CD14-positive monocyte (primary cell): ENCODE measurements at regions not wholly inside any gene's neighbourhood (a gene's known extent, or its start where the extent isn't known, plus 50 kb on each side); places are given as distances from the start of the nearest gene placed in this dataset.

ENCODE experiments used
- DNase-seq, 3 donors: peaks; one replicate each; pipeline ENCODE4 v3.0.0-alpha.2; 2011 to 2022
- H2AFZ ChIP-seq: 2 replicates; pipeline ENCODE4 v1.6.0; 2012; ENCODE audit warnings: mild to moderate bottlenecking, low read depth, low read length, inconsistent platforms; ENCODE audit not compliant: insufficient read depth, poor library complexity, severe bottlenecking
- H3K27ac ChIP-seq, 2 donors: 1 replicate in 1 of 2; 2 replicates in 1 of 2; pipeline ENCODE4 v1.5.1; 2012 to 2013; ENCODE audit warnings: low read length in 2 of 2, control low read depth in 1 of 2, inconsistent platforms in 1 of 2, low read depth in 1 of 2, mild to moderate bottlenecking in 1 of 2
- H3K27me3 ChIP-seq, 2 donors: one replicate each; pipeline versions ENCODE4 v1.6.0 to v1.6.1; 2011 to 2013; ENCODE audit warnings: low read length in 2 of 2; ENCODE audit not compliant: control insufficient read depth in 2 of 2, insufficient read depth in 2 of 2
- H3K36me3 ChIP-seq, 2 donors: replicated peaks in 1 of 2; 1 replicate in 1 of 2; 2 replicates in 1 of 2; pipeline versions ENCODE4 v1.5.1 to v1.6.1; 2012 to 2013; ENCODE audit warnings: low read length in 2 of 2, control low read depth in 1 of 2, inconsistent platforms in 1 of 2, mild to moderate bottlenecking in 1 of 2; ENCODE audit not compliant: insufficient read depth in 2 of 2, control insufficient read depth in 1 of 2
- H3K4me1 ChIP-seq, 2 donors: 1 replicate in 1 of 2; 2 replicates in 1 of 2; pipeline versions ENCODE4 v1.5.1 to v1.6.1; 2012 to 2013; ENCODE audit warnings: low read length in 2 of 2, control low read depth in 1 of 2, inconsistent platforms in 1 of 2, mild to moderate bottlenecking in 1 of 2, moderate library complexity in 1 of 2; ENCODE audit not compliant: insufficient read depth in 2 of 2, control insufficient read depth in 1 of 2
- H3K4me2 ChIP-seq: replicated peaks from 2 replicates; pipeline ENCODE3; 2012; ENCODE audit warnings: low read length, moderate library complexity, mild to moderate bottlenecking; ENCODE audit not compliant: poor library complexity, severe bottlenecking; ENCODE audit errors: extremely low read depth
- H3K4me3 ChIP-seq, 3 experiments: fragments of 200-600 bp in 1 of 3; sonication (generic) in 1 of 3; replicated peaks in 1 of 3; 1 replicate in 2 of 3; 2 replicates in 1 of 3; pipeline ENCODE4 v1.5.1; 2011 to 2013; ENCODE audit warnings: low read length in 3 of 3, mild to moderate bottlenecking in 3 of 3, control low read depth in 2 of 3, low read depth in 2 of 3, inconsistent platforms in 1 of 3, moderate library complexity in 1 of 3
- H3K79me2 ChIP-seq: 2 replicates; pipeline ENCODE4 v1.6.0; 2012; ENCODE audit warnings: mild to moderate bottlenecking, control low read depth, inconsistent platforms, low read length, moderate library complexity; ENCODE audit not compliant: insufficient read depth
- H3K9ac ChIP-seq: 2 replicates; pipeline ENCODE4 v1.6.0; 2017; ENCODE audit warnings: low read length, mild to moderate bottlenecking; ENCODE audit not compliant: insufficient read depth, poor library complexity, severe bottlenecking
- H3K9me3 ChIP-seq, 2 donors: replicated peaks in 1 of 2; 1 replicate in 1 of 2; 2 replicates in 1 of 2; pipeline versions ENCODE4 v1.5.1 to v1.6.1; 2012 to 2013; ENCODE audit warnings: low read length in 2 of 2, control low read depth in 1 of 2; ENCODE audit not compliant: control insufficient read depth in 1 of 2, insufficient read depth in 1 of 2
- H4K20me1 ChIP-seq: 2 replicates; pipeline ENCODE4 v1.6.0; 2012; ENCODE audit warnings: mild to moderate bottlenecking, low read length, control low read depth, moderate library complexity; ENCODE audit not compliant: insufficient read depth
- H3K27ac Mint-ChIP-seq, 7 donors: one replicate each; pipeline ENCODE4 v1.8.0; 2020; ENCODE audit warnings: mild to moderate bottlenecking in 7 of 7, mixed read lengths in 7 of 7, moderate library complexity in 6 of 7, inconsistent platforms in 2 of 7
- H3K27me3 Mint-ChIP-seq, 3 donors: one replicate each; pipeline ENCODE4 v1.8.0; 2021 to 2022; ENCODE audit warnings: low read depth in 3 of 3, mild to moderate bottlenecking in 3 of 3, mixed read lengths in 3 of 3, moderate library complexity in 3 of 3, inconsistent platforms in 1 of 3
- H3K36me3 Mint-ChIP-seq, 2 donors: one replicate each; pipeline ENCODE4 v1.8.0; 2020; ENCODE audit warnings: mixed read lengths in 2 of 2, inconsistent platforms in 1 of 2, mild to moderate bottlenecking in 1 of 2
- H3K4me1 Mint-ChIP-seq: one replicate; pipeline ENCODE4 v1.8.0; 2020; ENCODE audit warnings: mild to moderate bottlenecking, mixed read lengths
- H3K4me3 Mint-ChIP-seq, 2 donors: one replicate each; pipeline ENCODE4 v1.8.0; 2020; ENCODE audit warnings: mild to moderate bottlenecking in 2 of 2, mixed read lengths in 2 of 2, moderate library complexity in 1 of 2
- H3K9me3 Mint-ChIP-seq, 7 donors: one replicate each; pipeline ENCODE4 v1.8.0; 2020 to 2022; ENCODE audit warnings: mixed read lengths in 7 of 7, mild to moderate bottlenecking in 6 of 7, moderate library complexity in 6 of 7, inconsistent platforms in 2 of 7
- CTCF ChIP-seq: fragments of 200-600 bp; IDR thresholded peaks from one replicate; pipeline ENCODE4 v1.8.0; 2022; ENCODE audit warnings: antibody characterized with exemption, mild to moderate bottlenecking
- WGBS: methylation state at CpG from one replicate; pipeline ENCODE4 v1.1.5; 2013; ENCODE audit warnings: missing lambda C conversion rate; ENCODE audit not compliant: insufficient coverage; 5-methylcytosine and 5-hydroxymethylcytosine counted together
- intact Hi-C, 2 donors: fragments of 100-400 bp; cut with micrococcal nuclease; formaldehyde crosslinking; loops; one replicate each; pipeline versions ENCODE4 v1.15.0 to v1.15.1; 2023

- Mint-ChIP-seq H3K27me3 (no peaks in the 10 kb centered on the region), H3K4me3 (no peak overlapping the region), H3K9me3 (peaks cover 0 to 3% (median 0%) of the 10 kb centered on the region in 7 donors), H3K4me1 (no peaks in the 10 kb centered on the region), H3K27ac (no peak overlapping the region), H3K36me3 (no peaks in the 10 kb centered on the region)
- Histone ChIP-seq H3K27me3 (no peaks in the 10 kb centered on the region), H3K4me1 (no peaks in the 10 kb centered on the region), H3K36me3 (no peaks in the 10 kb centered on the region), H3K79me2 (no peaks in the 10 kb centered on the region), H3K4me2 (no peak overlapping the region), H3K27ac (no peak overlapping the region), H4K20me1 (no peaks in the 10 kb centered on the region), H3K9me3 (no peaks in the 10 kb centered on the region), H3K4me3 (no peak overlapping the region), H2AFZ (no peak overlapping the region), H3K9ac (no peak overlapping the region)
- no CpG with 5 or more reads among the region's 3 CpGs for WGBS
- DNase-seq = no peak
- intact Hi-C loops = no loop called here
- no peak for TF ChIP-seq CTCF
Measured at GRCh38 chr7:116334555-116334954, 124.2 kb downstream of the TES start.

GRCh38 chr7:116337018-116337417 lies 126.7 kb downstream of the TES start:
- Histone ChIP-seq H2AFZ (no peak overlapping the region), H3K27ac (no peak overlapping the region), H3K9me3 (no peaks in the 10 kb centered on the region), H3K79me2 (no peaks in the 10 kb centered on the region), H3K36me3 (no peaks in the 10 kb centered on the region), H3K4me1 (no peaks in the 10 kb centered on the region), H3K27me3 (no peaks in the 10 kb centered on the region), H3K4me2 (no peak overlapping the region), H3K9ac (no peak overlapping the region), H3K4me3 (no peak overlapping the region), H4K20me1 (no peaks in the 10 kb centered on the region)
- Mint-ChIP-seq H3K27me3 (no peaks in the 10 kb centered on the region), H3K27ac (no peak overlapping the region), H3K4me3 (no peak overlapping the region), H3K36me3 (no peaks in the 10 kb centered on the region), H3K4me1 (peaks cover 4% of the 10 kb centered on the region), H3K9me3 (peaks cover 0 to 3% (median 0%) of the 10 kb centered on the region in 7 donors)
- no peak for DNase-seq
- no peak for TF ChIP-seq CTCF
- WGBS = 100% methylated on average over 1 of the region's 2 CpGs
- intact Hi-C loops = no loop called here
